Tibial artery (tissue), 4 donors: ENCODE measurements at regions not wholly inside any gene's neighbourhood (a gene's known extent, or its start where the extent isn't known, plus 50 kb on each side); places are given as distances from the start of the nearest gene placed in this dataset.

Source experiments
- DNase-seq, 2 donors: peaks; one replicate each; pipeline ENCODE4 v3.0.0-alpha.2; 2019
- H3K27ac ChIP-seq, 2 donors: fragments of 200-600 bp; sonication (generic) in 1 of 2; 1 replicate in 1 of 2; 2 replicates in 1 of 2; pipeline ENCODE4 v1.5.1; 2018 to 2019; ENCODE audit warnings: mild to moderate bottlenecking in 1 of 2
- H3K27me3 ChIP-seq, 2 donors: fragments of 200-600 bp; sonication (generic) in 1 of 2; one replicate each; pipeline versions ENCODE4 v1.5.1 to v1.6.0; 2016 to 2019
- H3K36me3 ChIP-seq, 3 donors: fragments of 200-600 bp; sonication (generic) in 2 of 3; one replicate each; pipeline ENCODE4 v1.5.1; 2016 to 2019; ENCODE audit warnings: mild to moderate bottlenecking in 2 of 3
- H3K4me1 ChIP-seq, 4 donors: fragments of 200-600 bp; sonication (generic) in 2 of 4; 1 replicate in 3 of 4; 2 replicates in 1 of 4; pipeline ENCODE4 v1.5.1; 2016 to 2019
- H3K4me3 ChIP-seq, 2 donors: fragments of 200-600 bp; sonication (generic) in 1 of 2; 1 replicate in 1 of 2; 2 replicates in 1 of 2; pipeline ENCODE4 v1.5.1; 2018 to 2019; ENCODE audit warnings: mild to moderate bottlenecking in 2 of 2
- H3K9me3 ChIP-seq, 3 donors: fragments of 200-600 bp; sonication (generic) in 1 of 3; one replicate each; pipeline ENCODE4 v1.5.1; 2016 to 2019
- intact Hi-C: fragments of 100-400 bp; cut with DNase I; formaldehyde crosslinking; loops from one replicate; pipeline ENCODE4 v1.15.0; 2023; ENCODE audit warnings: low total_unique reads
- TF ChIP-seq, protein P1 (sequence below), 2 experiments: fragments of 200-600 bp in 1 of 2; fragments of 450-650 bp in 1 of 2; IDR thresholded peaks; one replicate each; pipeline ENCODE4 v1.5.1; 2017 to 2019; ENCODE audit warnings: antibody characterized with exemption in 2 of 2, mild to moderate bottlenecking in 1 of 2, moderate library complexity in 1 of 2

DNA sequence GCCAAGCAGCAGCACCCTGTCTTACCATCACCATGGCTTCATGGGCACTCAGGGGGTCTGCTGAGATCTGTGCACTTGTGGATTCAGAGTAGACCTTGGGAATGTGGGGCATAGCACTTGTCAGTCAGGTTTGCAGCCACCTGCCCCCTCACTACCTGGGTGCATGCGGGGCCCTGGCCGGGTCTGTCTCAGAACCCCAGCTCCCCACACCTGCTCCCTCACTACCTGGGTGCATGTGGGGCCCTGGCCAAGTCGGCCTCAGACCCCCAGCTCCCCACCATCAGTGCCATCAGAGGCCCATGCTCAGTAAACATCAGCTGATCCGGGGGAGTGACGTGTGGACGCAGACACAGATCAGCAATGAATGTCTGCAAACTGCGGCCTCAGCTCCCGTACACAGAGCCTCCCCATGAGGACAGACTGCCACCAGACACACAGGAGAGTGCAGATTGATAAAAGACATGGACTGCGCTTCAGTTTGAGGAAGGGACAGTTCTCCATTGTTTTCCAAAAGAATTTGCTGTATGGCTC lies 205.1 kb downstream of the GLI2 start:
- TF ChIP-seq, protein P1, sequence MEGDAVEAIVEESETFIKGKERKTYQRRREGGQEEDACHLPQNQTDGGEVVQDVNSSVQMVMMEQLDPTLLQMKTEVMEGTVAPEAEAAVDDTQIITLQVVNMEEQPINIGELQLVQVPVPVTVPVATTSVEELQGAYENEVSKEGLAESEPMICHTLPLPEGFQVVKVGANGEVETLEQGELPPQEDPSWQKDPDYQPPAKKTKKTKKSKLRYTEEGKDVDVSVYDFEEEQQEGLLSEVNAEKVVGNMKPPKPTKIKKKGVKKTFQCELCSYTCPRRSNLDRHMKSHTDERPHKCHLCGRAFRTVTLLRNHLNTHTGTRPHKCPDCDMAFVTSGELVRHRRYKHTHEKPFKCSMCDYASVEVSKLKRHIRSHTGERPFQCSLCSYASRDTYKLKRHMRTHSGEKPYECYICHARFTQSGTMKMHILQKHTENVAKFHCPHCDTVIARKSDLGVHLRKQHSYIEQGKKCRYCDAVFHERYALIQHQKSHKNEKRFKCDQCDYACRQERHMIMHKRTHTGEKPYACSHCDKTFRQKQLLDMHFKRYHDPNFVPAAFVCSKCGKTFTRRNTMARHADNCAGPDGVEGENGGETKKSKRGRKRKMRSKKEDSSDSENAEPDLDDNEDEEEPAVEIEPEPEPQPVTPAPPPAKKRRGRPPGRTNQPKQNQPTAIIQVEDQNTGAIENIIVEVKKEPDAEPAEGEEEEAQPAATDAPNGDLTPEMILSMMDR (IDR thresholded peaks at IDR 0.05): no peak
- peaks cover 0 to 70% (median 53%) of the 10 kb centered on the region in 4 donors for H3K4me1 ChIP-seq
- intact Hi-C loops: no loop called here

GRCh38 chr2:120941571-120942120 lies 206.0 kb downstream of the GLI2 start:
- peak overlapping the region; percentile 26 to 30 for H3K27ac ChIP-seq
- no peak for DNase-seq
- H3K9me3 ChIP-seq: no peaks in the 10 kb centered on the region
- no peak overlapping the region for H3K4me3 ChIP-seq
- peaks cover 0 to 61% (median 45%) of the 10 kb centered on the region in 4 donors for H3K4me1 ChIP-seq
- no peaks in the 10 kb centered on the region for H3K36me3 ChIP-seq
- intact Hi-C loops: no loop called here
- TF ChIP-seq, protein P1 (IDR thresholded peaks at IDR 0.05): no peak
- H3K27me3 ChIP-seq: no peaks in the 10 kb centered on the region

More for the DNA sequence above, 205.1 kb downstream of the GLI2 start:
- Histone ChIP-seq H3K9me3 (no peaks in the 10 kb centered on the region), H3K4me3 (no peak overlapping the region), H3K36me3 (no peaks in the 10 kb centered on the region), H3K27ac (peak overlapping the region; percentile 26 to 30), H3K27me3 (no peaks in the 10 kb centered on the region)
- DNase-seq: no peak

- no peak for DNase-seq
- H3K4me3 ChIP-seq: no peak overlapping the region
Measured at GRCh38 chr2:120942658-120943057, 207.0 kb downstream of the GLI2 start.

GRCh38 chr2:120943403-120944034 lies 207.9 kb downstream of the GLI2 start:
- Histone ChIP-seq H3K36me3 (no peaks in the 10 kb centered on the region), H3K4me3 (no peak overlapping the region), H3K27me3 (no peaks in the 10 kb centered on the region), H3K4me1 (peaks cover 0 to 43% (median 26%) of the 10 kb centered on the region in 4 donors), H3K9me3 (no peaks in the 10 kb centered on the region), H3K27ac (no peak overlapping the region)
- no peak for DNase-seq
- intact Hi-C loops: no loop called here
- TF ChIP-seq, protein P1 (IDR thresholded peaks at IDR 0.05): no peak

More at GRCh38 chr2:120942658-120943057, 207.0 kb downstream of the GLI2 start:
- Histone ChIP-seq H3K36me3 (no peaks in the 10 kb centered on the region), H3K9me3 (no peaks in the 10 kb centered on the region), H3K27me3 (no peaks in the 10 kb centered on the region), H3K27ac (no peak overlapping the region), H3K4me1 (peaks cover 0 to 51% (median 35%) of the 10 kb centered on the region in 4 donors)
- intact Hi-C loops: no loop called here
- TF ChIP-seq, protein P1 (IDR thresholded peaks at IDR 0.05): no peak

- Histone ChIP-seq H3K27ac (no peak overlapping the region), H3K36me3 (no peaks in the 10 kb centered on the region), H3K9me3 (no peaks in the 10 kb centered on the region), H3K4me3 (no peak overlapping the region), H3K4me1 (peaks cover 0 to 32% (median 20%) of the 10 kb centered on the region in 4 donors), H3K27me3 (no peaks in the 10 kb centered on the region)
- TF ChIP-seq, protein P1 (IDR thresholded peaks at IDR 0.05): no peak
- DNase-seq: no peak
- intact Hi-C loops: no loop called here
Measured at GRCh38 chr2:120944575-120944974, 208.9 kb downstream of the GLI2 start.
